ENCODE measurements at regions not wholly inside any gene's neighbourhood (a gene's known extent, or its start where the extent isn't known, plus 50 kb on each side); places are given as distances from the start of the nearest gene placed in this dataset.

DNA sequence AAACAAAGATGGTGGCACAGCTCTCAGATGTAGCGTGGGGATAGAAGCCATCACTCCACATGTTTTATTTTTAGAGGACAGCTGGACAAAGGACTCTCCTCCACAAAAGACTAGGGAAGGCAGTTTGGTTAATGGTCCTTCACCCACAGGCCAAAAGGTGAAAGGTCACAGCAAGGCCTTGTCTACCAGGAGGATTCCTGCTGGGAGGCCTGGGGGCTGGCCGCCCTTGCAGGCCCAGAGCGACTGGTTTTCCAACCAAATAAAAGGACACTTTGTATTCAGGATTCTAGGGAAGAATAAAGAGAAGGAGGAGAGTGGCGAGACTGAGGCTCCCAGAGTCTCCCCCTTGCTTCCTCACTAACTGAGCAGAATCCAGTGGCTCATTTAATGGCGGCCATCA is 94.3 kb downstream of the AXIN2 start:
- DNase-seq (ENCODE audit: extremely low spot score), result no peak
- ChIA-PET CTCF (no interaction called here), POLR2A (no interaction called here)
- TF ChIP-seq L3MBTL2 (conservative IDR thresholded peaks at IDR 0.05) (no peak), FOXA1 (IDR thresholded peaks at IDR 0.05) (no peak), BHLHE40 (IDR thresholded peaks at IDR 0.05; ENCODE audit: borderline replicate concordance) (no peak), SP1 (IDR thresholded peaks at IDR 0.05) (no peak), ZNF384 (IDR thresholded peaks at IDR 0.05) (no peak), LEF1 (IDR thresholded peaks at IDR 0.05; ENCODE audit: borderline replicate concordance) (no peak), SUZ12 (IDR thresholded peaks at IDR 0.05) (no peak), ARNT (IDR thresholded peaks at IDR 0.05) (no peak), TARDBP (IDR thresholded peaks at IDR 0.05) (no peak), ELF4 (IDR thresholded peaks at IDR 0.05) (no peak), CTBP1 (IDR thresholded peaks at IDR 0.05; ENCODE audit: borderline replicate concordance) (no peak), FOXK2 (IDR thresholded peaks at IDR 0.05) (no peak), NFRKB (IDR thresholded peaks at IDR 0.05) (no peak), FOXM1 (IDR thresholded peaks at IDR 0.05; ENCODE audit: borderline replicate concordance) (no peak)
- TF ChIP-seq, protein P1, sequence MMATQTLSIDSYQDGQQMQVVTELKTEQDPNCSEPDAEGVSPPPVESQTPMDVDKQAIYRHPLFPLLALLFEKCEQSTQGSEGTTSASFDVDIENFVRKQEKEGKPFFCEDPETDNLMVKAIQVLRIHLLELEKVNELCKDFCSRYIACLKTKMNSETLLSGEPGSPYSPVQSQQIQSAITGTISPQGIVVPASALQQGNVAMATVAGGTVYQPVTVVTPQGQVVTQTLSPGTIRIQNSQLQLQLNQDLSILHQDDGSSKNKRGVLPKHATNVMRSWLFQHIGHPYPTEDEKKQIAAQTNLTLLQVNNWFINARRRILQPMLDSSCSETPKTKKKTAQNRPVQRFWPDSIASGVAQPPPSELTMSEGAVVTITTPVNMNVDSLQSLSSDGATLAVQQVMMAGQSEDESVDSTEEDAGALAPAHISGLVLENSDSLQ (IDR thresholded peaks at IDR 0.05), result no peak

DNA sequence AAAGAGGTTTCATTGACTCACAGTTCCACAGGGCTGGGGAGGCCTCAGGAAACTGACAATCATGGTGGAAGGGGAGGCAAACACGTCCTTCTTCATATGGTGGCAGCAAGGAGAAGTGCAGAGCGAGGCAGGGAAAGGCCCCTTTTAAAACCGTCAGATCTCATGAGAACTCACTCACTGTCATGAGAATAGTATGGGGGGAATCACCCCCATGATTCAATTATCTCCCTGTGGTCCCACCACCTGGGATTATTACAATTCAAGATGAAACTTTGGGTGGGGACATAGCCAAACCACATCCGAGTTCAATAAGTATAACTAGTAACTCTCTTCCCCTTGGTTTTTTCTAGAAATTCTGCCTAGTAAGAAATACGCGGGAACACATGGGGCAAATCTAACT is 94.9 kb downstream of the AXIN2 start:
- ChIA-PET POLR2A (no interaction called here), CTCF (no interaction called here)
- TF ChIP-seq L3MBTL2 (conservative IDR thresholded peaks at IDR 0.05), result no peak
- no peak for TF ChIP-seq CTBP1 (IDR thresholded peaks at IDR 0.05; ENCODE audit: borderline replicate concordance)
- no peak for TF ChIP-seq SUZ12 (IDR thresholded peaks at IDR 0.05)
- no peak for TF ChIP-seq TARDBP (IDR thresholded peaks at IDR 0.05)
- no peak for TF ChIP-seq FOXK2 (IDR thresholded peaks at IDR 0.05)
- TF ChIP-seq, protein P1 (IDR thresholded peaks at IDR 0.05), result no peak
- DNase-seq (ENCODE audit: extremely low spot score), result no peak

DNA sequence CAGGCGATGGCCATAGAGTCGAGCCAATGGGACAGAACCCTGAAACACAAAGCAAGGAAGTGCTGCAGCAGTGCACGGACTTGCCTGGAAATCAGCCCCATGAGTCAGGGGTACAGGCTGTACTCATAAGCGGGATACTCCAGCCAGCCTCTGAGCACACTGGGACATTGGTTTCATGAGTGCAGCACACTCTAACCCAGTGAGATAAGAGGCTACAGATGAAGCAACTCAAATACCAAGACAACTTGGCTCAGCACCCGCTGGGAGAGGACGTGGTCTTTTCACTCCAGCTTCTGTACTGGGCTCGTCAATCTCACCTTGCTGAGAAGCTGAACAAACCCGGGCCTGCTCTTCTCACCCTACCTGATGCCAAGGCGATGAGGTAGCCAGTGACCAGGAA is 98.2 kb downstream of the AXIN2 start:
- TF ChIP-seq FOXA1 (IDR thresholded peaks at IDR 0.05) (no peak), ELF4 (IDR thresholded peaks at IDR 0.05) (no peak), FOXK2 (IDR thresholded peaks at IDR 0.05) (no peak), SP1 (IDR thresholded peaks at IDR 0.05) (no peak)
- no peak for DNase-seq (ENCODE audit: extremely low spot score)
- ChIA-PET CTCF (no interaction called here), POLR2A (no interaction called here)

DNA sequence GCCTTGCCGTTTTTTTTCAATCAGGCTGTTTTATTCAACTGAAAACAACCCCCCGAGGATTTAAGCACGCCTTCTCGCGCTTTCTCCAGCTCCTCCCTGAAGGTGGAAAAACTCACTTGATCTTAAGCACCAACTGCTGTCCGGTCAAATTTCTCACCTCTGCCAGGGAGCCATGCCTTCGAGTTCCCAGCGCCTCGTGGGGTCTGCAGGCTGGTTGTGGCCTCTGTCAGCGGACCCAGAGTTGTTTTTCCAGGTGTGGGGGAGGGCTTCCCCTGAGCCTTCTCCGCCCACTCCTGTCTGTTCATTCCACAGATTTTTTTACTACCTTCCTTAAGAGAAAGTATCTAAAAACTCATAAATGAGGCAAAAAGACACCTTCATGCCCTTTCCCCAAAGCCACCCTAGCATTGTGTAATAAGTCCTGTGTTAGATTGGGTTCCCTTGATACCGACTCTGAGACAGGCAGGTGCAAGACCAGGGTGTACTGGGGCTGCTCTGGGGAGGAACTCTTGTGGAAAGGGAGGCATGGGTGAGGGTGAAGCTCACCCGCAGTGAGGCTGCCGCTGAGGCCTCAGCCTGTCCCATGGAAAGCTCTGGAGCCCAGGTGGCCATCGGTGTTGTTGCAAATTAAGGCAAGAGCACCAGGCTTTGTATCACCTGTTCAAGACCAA is 101.6 kb downstream of the AXIN2 start:
- TF ChIP-seq TARDBP (IDR thresholded peaks at IDR 0.05) (no peak), SUZ12 (IDR thresholded peaks at IDR 0.05) (no peak), ARNT (IDR thresholded peaks at IDR 0.05) (no peak), SP1 (IDR thresholded peaks at IDR 0.05) (no peak), HDGF (IDR thresholded peaks at IDR 0.05; ENCODE audit: borderline replicate concordance) (no peak), FOXA1 (IDR thresholded peaks at IDR 0.05) (no peak), L3MBTL2 (conservative IDR thresholded peaks at IDR 0.05) (no peak), ELF4 (IDR thresholded peaks at IDR 0.05) (no peak)
- TF ChIP-seq, protein P1 (IDR thresholded peaks at IDR 0.05), result no peak
- ChIA-PET POLR2A (no interaction called here), CTCF (no interaction called here)
- no peak for DNase-seq (ENCODE audit: extremely low spot score)

DNA sequence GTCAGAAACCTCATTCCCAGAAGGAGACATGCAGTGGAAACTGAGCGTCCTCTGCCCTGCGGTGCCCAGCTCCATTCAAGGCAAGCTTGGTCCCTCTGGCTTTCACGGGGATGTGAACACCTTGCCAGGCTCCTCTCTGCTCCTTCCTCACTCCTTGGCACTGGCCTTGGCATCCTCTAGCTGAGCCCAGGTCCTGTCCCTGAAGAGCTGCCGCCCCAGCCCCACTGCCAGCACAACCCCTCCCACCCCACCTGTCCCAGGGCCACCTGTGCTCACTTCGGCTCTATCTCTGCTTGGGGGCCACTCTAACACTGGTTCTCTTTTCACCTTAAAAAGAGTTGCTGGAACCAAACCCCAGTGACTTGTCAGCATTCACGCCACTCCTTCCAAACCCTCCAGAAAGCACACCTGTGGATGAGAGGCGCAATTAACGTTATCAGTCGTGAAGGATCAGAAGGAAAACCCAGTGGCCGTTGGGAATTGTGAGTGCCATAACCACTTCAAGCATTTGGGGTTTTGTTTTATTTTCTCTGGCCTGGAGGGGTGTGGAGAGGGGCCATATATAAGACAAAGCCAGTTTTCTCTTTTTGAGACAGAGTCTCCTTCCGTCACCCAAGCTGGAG is 103.7 kb downstream of the AXIN2 start:
- TF ChIP-seq, protein P1 (IDR thresholded peaks at IDR 0.05), result no peak
- TF ChIP-seq ZNF384 (IDR thresholded peaks at IDR 0.05) (no peak), BHLHE40 (IDR thresholded peaks at IDR 0.05; ENCODE audit: borderline replicate concordance) (no peak), LEF1 (IDR thresholded peaks at IDR 0.05; ENCODE audit: borderline replicate concordance) (no peak), CTBP1 (IDR thresholded peaks at IDR 0.05; ENCODE audit: borderline replicate concordance) (no peak), FOXA1 (IDR thresholded peaks at IDR 0.05) (no peak), TARDBP (IDR thresholded peaks at IDR 0.05) (no peak), L3MBTL2 (conservative IDR thresholded peaks at IDR 0.05) (no peak)
- CTCF ChIA-PET, result no interaction called here
- no peak for DNase-seq (ENCODE audit: extremely low spot score)
- POLR2A ChIA-PET, result no interaction called here

DNA sequence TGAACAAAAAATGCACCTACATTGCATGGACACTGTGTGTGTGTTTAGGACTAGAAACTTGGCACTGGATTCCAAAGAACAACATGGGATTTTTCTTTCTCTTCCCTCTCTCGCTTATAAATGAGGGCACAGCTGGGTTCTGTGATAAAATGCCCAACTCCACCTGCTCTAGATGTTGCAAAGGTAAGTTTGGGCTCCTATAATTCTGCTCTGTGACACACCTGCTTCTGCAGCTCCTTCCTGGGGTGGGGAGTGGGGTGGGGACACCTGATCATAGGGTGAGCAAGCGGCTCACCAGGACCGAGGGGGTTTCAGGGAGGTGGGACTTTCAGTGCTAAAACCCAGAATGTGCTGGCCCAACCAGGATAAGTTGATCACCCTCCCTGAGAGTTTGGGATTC is 104.3 kb downstream of the AXIN2 start:
- POLR2A ChIA-PET, result no interaction called here
- CTCF ChIA-PET, result no interaction called here
- DNase-seq (ENCODE audit: extremely low spot score), result no peak
- TF ChIP-seq L3MBTL2 (conservative IDR thresholded peaks at IDR 0.05), result no peak
- no peak for TF ChIP-seq SUZ12 (IDR thresholded peaks at IDR 0.05)
- TF ChIP-seq FOXA1 (IDR thresholded peaks at IDR 0.05), result no peak
- no peak for TF ChIP-seq HDGF (IDR thresholded peaks at IDR 0.05; ENCODE audit: borderline replicate concordance)
- TF ChIP-seq ELF4 (IDR thresholded peaks at IDR 0.05), result no peak
- no peak for TF ChIP-seq NFRKB (IDR thresholded peaks at IDR 0.05)
- TF ChIP-seq, protein P1 (IDR thresholded peaks at IDR 0.05), result no peak
- TF ChIP-seq CTBP1 (IDR thresholded peaks at IDR 0.05; ENCODE audit: borderline replicate concordance), result no peak
- no peak for TF ChIP-seq ARNT (IDR thresholded peaks at IDR 0.05)
- TF ChIP-seq BHLHE40 (IDR thresholded peaks at IDR 0.05; ENCODE audit: borderline replicate concordance), result no peak
- TF ChIP-seq FOXK2 (IDR thresholded peaks at IDR 0.05), result no peak
- TF ChIP-seq TARDBP (IDR thresholded peaks at IDR 0.05), result no peak
- no peak for TF ChIP-seq LEF1 (IDR thresholded peaks at IDR 0.05; ENCODE audit: borderline replicate concordance)
- TF ChIP-seq FOXM1 (IDR thresholded peaks at IDR 0.05; ENCODE audit: borderline replicate concordance), result no peak
- TF ChIP-seq SP1 (IDR thresholded peaks at IDR 0.05), result no peak
- no peak for TF ChIP-seq ZNF384 (IDR thresholded peaks at IDR 0.05)

All from HEK293T (cell line).